GM18502 (cell line): ENCODE measurements at regions not wholly inside any gene's neighbourhood (a gene's known extent, or its start where the extent isn't known, plus 50 kb on each side); places are given as distances from the start of the nearest gene placed in this dataset.
"Not testable (repeated sequence)": the region's sequence is repeated elsewhere in the genome, so short reads cannot be mapped to it uniquely, and the experiment has no call there.

Experiments used
- ATAC-seq: cut with Tn5 transposase; IDR thresholded peaks from one replicate; pipeline ENCODE4 v1.9.1; 2021; ENCODE audit warnings: mild to moderate bottlenecking; ENCODE audit not compliant: unreplicated experiment, poor library complexity

GRCh38 chr9:107818503-107818829 lies 328.9 kb upstream of the KLF4 start:
- ATAC-seq, result not testable (repeated sequence)

- ATAC-seq, result not testable (repeated sequence)
Observed at GRCh38 chr9:107817595-107818502, 328.3 kb upstream of the KLF4 start.

DNA sequence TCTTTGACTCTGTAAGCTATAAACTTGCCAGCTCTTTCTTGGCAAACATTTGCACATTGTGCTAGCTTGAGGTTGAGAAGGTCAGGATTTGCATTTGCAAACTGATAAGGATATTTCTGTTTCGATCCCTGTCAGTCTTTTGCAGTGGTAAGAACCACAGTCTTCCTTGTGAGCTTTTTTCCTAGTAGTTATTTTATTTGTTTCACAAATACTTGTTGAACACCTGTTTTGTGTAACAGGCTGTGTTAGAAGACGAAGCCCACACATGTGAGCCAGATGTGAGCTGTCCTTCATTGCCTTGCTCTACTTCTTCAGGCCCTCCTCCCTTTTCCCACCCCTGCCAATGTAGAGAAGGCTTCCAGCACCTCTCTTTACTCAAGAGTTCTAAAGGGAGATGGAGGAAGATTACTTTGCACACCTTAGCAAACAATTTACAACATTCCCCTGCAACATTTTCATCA lies 327.0 kb upstream of the KLF4 start:
- ATAC-seq, result peak; percentile 76

- peak; percentile 27 for ATAC-seq
Observed at GRCh38 chr9:107815782-107816560, 326.4 kb upstream of the KLF4 start.

DNA sequence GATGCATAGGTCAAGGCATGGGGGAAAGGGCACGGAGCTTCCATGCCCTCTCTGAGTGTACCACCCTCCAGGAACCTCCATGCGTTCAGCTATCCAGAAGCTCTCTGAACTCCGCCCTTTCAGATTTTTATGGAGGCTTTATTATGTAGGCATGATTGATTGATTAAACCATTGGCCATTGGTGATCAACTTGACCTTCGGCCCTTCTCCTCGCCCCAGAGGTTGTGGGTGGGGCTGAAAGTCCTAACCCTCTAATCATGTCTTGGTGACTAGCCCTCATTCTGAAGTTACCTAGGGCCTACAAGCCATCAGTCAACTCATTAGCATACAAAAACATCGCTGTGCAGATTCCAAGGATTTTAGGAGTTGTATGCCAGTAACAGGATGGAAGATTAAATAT lies 323.7 kb upstream of the KLF4 start:
- ATAC-seq, result no peak

DNA sequence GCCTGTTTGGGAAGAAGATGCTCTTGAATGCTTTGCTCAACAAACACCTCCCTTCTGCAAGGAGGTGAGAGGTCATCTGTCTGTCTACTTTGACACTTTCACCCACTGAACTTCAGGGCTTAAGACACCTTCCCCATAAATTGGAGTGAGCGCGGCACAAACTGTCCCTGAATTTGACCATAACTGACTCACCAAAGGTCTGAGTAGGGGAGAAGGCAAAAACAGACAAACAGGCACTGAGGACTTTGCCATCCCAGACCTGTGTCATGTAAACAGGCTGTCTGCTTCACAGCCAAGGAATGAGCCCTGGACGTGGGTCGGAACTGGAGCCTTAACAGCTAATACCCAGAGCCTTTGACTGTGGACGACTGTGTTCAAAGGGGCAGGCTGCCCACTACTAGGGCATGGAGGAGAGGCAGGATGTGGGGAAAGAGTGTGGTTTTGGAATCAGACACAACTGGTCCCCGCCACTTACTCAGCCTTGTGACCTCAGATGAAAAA lies 320.9 kb upstream of the KLF4 start:
- ATAC-seq, result no peak

GRCh38 chr9:107809871-107810460 lies 320.4 kb upstream of the KLF4 start:
- ATAC-seq, result no peak

- no peak for ATAC-seq
Observed at GRCh38 chr9:107807183-107807582, 317.6 kb upstream of the KLF4 start.

GRCh38 chr9:107805201-107805600 lies 315.6 kb upstream of the KLF4 start:
- no peak for ATAC-seq

DNA sequence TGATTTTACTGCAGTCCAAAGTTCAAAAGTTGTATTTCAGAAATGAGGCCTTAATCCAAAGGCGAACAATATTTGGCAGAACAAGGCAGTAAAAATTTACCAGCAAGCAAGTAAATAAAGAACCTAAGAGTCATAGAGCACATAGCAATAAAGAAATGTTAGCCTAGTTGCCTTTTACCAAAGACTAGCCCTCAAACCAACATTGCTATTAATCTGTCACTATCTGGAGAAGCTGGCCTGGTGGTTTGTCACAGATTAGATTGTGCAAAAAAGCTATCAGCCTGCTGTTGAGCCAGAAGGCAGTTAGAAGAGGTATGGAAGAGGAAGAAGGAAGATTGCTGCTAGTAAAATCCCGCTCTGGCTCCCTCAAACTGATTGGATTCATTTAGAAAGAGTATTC lies 304.7 kb upstream of the KLF4 start:
- ATAC-seq, result no peak

DNA sequence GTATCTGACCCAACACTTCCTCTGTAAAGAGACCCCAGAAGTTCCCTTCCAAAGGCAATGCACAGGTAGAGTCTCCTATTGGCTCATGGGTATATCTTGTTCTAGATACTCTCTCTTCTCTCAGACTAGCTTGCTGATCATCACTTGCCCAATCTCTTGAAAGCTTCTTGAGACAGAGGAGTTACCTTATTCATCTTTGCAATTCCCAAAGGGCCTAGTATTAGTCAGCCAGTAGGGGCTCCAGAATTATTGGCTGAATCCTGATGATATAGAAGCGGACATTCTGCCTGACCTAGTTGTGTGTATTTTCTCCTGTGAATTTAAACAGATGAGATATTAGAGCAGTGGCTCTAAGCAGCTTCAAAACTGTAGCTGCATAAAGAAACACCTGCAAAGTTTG lies 304.0 kb upstream of the KLF4 start:
- no peak for ATAC-seq

GRCh38 chr9:107792596-107792995 lies 303.0 kb upstream of the KLF4 start:
- ATAC-seq, result no peak

DNA sequence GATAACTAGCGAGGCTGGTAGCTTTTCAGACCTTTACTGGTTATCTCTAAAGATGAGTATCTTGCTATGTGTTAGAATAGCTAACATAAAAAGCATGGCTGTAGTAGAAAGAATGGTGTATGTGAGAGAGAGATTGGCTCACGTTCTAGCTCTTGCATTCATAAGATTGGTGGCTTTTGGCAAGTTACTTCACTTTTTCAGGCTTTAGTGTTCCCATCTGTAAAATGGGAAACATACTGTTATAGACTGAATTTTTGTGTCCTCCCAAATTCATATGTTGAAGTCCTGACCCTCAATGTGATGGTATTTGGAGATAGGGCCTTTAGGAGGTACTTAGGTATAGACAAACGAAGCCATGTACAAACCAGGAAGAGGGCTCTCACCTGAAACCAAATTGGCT lies 302.4 kb upstream of the KLF4 start:
- no peak for ATAC-seq

DNA sequence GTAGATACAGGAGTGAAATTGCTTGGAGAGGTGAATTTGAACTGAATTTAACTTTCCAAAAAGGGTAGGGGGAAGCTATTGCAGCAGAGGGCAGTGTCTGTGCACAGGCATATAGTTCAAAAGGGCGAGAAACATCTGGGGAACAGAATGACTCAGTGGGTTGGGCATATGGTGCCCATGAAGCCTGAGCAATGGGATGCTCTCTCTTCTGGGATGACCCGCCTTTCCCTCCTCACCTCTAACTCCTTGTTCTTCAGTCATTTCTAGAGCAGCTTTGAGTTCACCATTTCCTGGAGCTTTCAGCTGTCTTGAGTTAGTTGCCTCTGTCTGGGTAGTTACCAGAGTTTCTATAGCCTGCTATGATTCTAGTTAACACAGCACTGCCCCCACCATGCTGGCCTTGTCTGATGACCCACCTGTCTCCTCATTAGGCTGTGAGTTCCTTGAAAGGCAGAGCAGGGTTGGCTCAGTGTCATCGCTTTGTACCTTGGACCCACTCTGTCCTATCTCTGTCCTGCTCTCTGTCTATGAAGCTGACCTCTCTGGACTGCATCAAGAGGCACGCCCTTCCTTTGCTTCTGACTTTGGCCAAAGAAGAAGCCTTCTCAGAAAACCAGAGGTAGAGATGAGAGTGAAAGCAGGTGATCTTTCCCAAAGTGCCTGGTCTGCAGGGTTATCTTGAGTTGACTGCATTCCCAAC lies 299.6 kb upstream of the KLF4 start:
- ATAC-seq, result no peak

DNA sequence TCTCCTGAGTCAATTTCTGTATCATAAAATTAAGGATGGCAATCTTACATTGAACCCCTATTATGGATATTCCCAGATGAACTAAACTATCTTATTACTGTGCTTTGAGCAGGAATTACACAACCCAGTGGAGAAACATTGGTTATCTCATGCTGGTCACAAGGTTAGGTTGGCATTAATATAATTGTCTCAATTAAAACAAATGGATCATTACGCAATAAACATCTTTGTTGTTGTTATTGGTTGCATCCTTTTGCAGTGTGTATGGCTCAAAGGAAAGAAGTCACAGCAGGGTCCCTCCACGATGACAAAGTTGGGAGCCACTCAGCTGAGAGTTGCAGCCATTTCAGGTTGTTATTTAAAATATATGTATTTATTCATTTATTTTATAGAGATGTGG lies 297.0 kb upstream of the KLF4 start:
- no peak for ATAC-seq

- no peak for ATAC-seq
Observed at GRCh38 chr9:107784235-107784958, 294.8 kb upstream of the KLF4 start.

DNA sequence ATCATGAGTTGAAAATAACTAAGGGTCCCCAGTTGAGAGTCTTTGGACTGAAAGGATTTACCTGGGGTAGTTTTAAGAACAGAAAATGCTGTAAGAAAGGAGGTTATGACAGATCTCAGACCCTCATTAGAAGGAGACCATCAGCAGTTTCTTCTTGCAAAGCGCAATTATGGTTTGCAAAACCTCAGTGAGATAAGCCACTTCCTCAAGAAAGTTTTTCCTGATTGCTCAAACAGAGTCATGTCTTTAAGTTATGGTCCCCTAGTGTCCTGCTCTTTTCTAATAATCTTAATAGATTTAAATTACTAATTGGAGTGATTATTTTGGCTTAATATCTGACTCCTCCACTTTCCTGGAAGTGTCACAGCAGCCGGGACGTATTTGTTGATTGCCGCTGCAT lies 293.2 kb upstream of the KLF4 start:
- no peak for ATAC-seq

GRCh38 chr9:107782381-107782780 lies 292.8 kb upstream of the KLF4 start:
- no peak for ATAC-seq

GRCh38 chr9:107780960-107781359 lies 291.4 kb upstream of the KLF4 start:
- ATAC-seq, result no peak

GRCh38 chr9:107779731-107780130 lies 290.2 kb upstream of the KLF4 start:
- ATAC-seq, result no peak
